ENCODE measurements at regions not wholly inside any gene's neighbourhood (a gene's known extent, or its start where the extent isn't known, plus 50 kb on each side); places are given as distances from the start of the nearest gene placed in this dataset.

- no peak for TF ChIP-seq CTCF (conservative IDR thresholded peaks at IDR 0.05 in 1 of 2, IDR thresholded peaks at IDR 0.05 in 1 of 2; ENCODE audit: low read depth in 1 of 2, low read length in 2 of 2)
- no peak for TF ChIP-seq EZH2 (IDR thresholded peaks at IDR 0.05; ENCODE audit: low read length, missing control alignments)
These were observed 248.1 kb upstream of the C2CD4B start for GRCh38 chr15:62413153-62413552.

Data from fibroblast of lung (primary cell).